ENCODE measurements at regions not wholly inside any gene's neighbourhood (a gene's known extent, or its start where the extent isn't known, plus 50 kb on each side); places are given as distances from the start of the nearest gene placed in this dataset.
"Not testable (repeated sequence)": the region's sequence is repeated elsewhere in the genome, so short reads cannot be mapped to it uniquely, and the experiment has no call there.

DNA sequence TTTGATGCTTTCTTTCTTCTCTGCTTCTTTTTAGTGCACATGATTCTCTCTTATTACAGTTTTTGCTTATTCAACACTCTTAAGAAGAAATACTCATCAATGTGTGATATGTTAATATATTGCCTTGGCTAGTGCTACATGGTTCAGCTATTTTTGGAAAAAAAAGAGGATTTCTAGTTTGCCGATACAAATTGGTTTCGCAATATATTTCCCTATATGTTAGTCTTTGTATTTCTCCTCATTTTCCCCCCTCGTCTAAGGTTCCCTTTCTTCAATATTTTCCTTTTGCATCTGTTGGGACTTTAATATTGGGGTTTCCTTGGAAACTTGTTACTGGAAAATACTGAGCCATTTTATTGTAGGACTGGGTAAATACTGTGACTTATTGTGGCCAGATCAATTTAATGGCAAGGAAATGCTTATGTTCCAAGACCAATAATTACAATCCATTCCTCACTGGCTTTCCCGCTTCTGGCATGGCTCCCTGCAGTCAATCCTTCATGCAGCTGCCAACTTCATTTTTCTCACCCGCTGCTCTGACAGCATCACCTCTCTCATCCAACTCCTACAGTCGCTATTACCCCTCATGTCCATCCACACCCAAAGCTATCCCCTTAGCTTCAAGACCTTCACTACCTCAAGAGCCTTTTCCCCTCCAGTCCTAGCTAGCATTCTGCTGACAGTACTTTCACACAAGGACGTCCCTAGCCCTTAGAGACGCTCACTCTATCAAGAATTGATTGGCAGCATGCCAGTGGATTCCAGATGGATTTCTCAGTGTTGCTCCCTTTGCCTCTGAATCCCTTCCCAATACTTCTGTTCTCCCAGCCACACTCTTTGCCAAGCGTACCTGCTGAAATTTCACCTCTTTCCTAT lies 280.1 kb upstream of the TMTC4 start:
- H3K27me3 ChIP-seq = no peaks in the 10 kb centered on the region
- H3K27ac ChIP-seq = no peak overlapping the region
- H3K9me2 ChIP-seq (replicated peaks; ENCODE audit: insufficient read depth) = no peaks in the 10 kb centered on the region
- no peaks in the 10 kb centered on the region for H3K79me2 ChIP-seq
- no peaks in the 10 kb centered on the region for H4K20me1 ChIP-seq (ENCODE audit: insufficient read depth, poor library complexity, severe bottlenecking)
- 80% methylated on average over 9 of the region's 9 CpGs for WGBS (ENCODE audit: low lambda C conversion rate, missing lambda C conversion rate)
- no peak overlapping the region for H3K4me3 ChIP-seq
- H3K4me1 ChIP-seq (ENCODE audit: insufficient read depth) = no peaks in the 10 kb centered on the region
- H2AFZ ChIP-seq = no peak overlapping the region
- H3K4me2 ChIP-seq = no peak overlapping the region
- no peaks in the 10 kb centered on the region for H3K36me3 ChIP-seq (replicated peaks; ENCODE audit: insufficient read depth, low read depth)
- H3K9me3 ChIP-seq (ENCODE audit: low read depth) = no peaks in the 10 kb centered on the region
- no peak for DNase-seq (ENCODE audit: low spot score)
- TF ChIP-seq, protein P1, sequence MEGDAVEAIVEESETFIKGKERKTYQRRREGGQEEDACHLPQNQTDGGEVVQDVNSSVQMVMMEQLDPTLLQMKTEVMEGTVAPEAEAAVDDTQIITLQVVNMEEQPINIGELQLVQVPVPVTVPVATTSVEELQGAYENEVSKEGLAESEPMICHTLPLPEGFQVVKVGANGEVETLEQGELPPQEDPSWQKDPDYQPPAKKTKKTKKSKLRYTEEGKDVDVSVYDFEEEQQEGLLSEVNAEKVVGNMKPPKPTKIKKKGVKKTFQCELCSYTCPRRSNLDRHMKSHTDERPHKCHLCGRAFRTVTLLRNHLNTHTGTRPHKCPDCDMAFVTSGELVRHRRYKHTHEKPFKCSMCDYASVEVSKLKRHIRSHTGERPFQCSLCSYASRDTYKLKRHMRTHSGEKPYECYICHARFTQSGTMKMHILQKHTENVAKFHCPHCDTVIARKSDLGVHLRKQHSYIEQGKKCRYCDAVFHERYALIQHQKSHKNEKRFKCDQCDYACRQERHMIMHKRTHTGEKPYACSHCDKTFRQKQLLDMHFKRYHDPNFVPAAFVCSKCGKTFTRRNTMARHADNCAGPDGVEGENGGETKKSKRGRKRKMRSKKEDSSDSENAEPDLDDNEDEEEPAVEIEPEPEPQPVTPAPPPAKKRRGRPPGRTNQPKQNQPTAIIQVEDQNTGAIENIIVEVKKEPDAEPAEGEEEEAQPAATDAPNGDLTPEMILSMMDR (IDR thresholded peaks at IDR 0.05; ENCODE audit: poor library complexity) = no peak
- TF ChIP-seq EZH2phosphoT487 (IDR thresholded peaks at IDR 0.05; ENCODE audit: low read depth, severe bottlenecking, unreplicated experiment) (no peak), EZH2 (IDR thresholded peaks at IDR 0.05; ENCODE audit: borderline replicate concordance) (no peak)

DNA sequence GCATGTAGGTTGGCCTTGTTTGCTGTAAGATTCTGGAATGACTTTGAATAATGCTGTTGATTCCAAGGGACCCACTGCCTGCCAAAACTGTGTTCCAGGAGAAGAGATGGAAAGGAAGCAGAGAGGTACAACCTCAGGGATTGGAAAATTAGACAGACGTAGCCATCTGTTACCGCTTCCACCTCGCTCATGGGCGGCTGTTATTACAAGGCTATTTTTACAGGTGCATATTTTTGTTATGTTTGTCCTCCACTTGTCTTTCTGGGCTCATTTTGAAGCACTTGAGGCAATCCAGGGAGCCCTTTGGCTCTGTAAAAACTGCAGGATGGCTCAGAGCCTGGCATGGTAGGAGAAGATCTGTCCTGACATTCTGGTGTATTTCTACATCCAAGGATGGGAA lies 276.4 kb upstream of the TMTC4 start:
- H3K27ac ChIP-seq = no peak overlapping the region
- H3K4me3 ChIP-seq = no peak overlapping the region
- H3K4me1 ChIP-seq (ENCODE audit: insufficient read depth) = no peaks in the 10 kb centered on the region
- H3K27me3 ChIP-seq = no peaks in the 10 kb centered on the region
- H3K4me2 ChIP-seq = no peak overlapping the region
- no peaks in the 10 kb centered on the region for H3K79me2 ChIP-seq
- WGBS (ENCODE audit: low lambda C conversion rate, missing lambda C conversion rate) = 98% methylated on average over 4 of the region's 4 CpGs
- H2AFZ ChIP-seq = no peak overlapping the region
- TF ChIP-seq, protein P1 (IDR thresholded peaks at IDR 0.05; ENCODE audit: poor library complexity) = no peak
- TF ChIP-seq EZH2phosphoT487 (IDR thresholded peaks at IDR 0.05; ENCODE audit: low read depth, severe bottlenecking, unreplicated experiment) (no peak), EZH2 (IDR thresholded peaks at IDR 0.05; ENCODE audit: borderline replicate concordance) (no peak)
- no peaks in the 10 kb centered on the region for H4K20me1 ChIP-seq (ENCODE audit: insufficient read depth, poor library complexity, severe bottlenecking)
- H3K36me3 ChIP-seq (replicated peaks; ENCODE audit: insufficient read depth, low read depth) = no peaks in the 10 kb centered on the region
- no peak for DNase-seq (ENCODE audit: low spot score)
- no peaks in the 10 kb centered on the region for H3K9me3 ChIP-seq (ENCODE audit: low read depth)
- no peaks in the 10 kb centered on the region for H3K9me2 ChIP-seq (replicated peaks; ENCODE audit: insufficient read depth)

DNA sequence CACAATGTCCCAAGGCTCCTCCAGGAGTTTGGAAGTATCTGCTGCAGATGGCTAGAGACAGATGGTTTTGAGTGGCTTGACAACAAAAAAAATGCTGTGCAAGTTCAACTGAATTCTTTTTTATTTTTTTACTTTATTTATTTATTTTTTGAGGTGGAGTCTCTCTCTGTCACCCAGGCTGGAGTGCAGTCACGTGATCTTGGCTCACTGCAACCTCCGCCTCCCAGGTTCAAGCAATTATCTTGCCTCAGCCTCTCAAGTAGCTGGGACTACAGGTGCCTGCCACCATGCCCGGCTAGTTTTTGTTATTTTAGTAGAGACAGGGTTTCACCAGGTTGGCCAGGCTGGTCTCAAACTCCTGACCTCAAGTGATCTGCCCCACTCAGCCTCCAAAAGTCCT lies 274.3 kb upstream of the TMTC4 start:
- H3K4me2 ChIP-seq; H3K27ac ChIP-seq; H3K4me1 ChIP-seq (ENCODE audit: insufficient read depth); H2AFZ ChIP-seq; H3K4me3 ChIP-seq; H3K9me2 ChIP-seq (replicated peaks; ENCODE audit: insufficient read depth); DNase-seq (ENCODE audit: low spot score); H3K79me2 ChIP-seq; H4K20me1 ChIP-seq (ENCODE audit: insufficient read depth, poor library complexity, severe bottlenecking); H3K27me3 ChIP-seq; H3K9me3 ChIP-seq (ENCODE audit: low read depth); H3K36me3 ChIP-seq (replicated peaks; ENCODE audit: insufficient read depth, low read depth): not testable (repeated sequence)
- WGBS (ENCODE audit: low lambda C conversion rate, missing lambda C conversion rate) = 95% methylated on average over 3 of the region's 3 CpGs

DNA sequence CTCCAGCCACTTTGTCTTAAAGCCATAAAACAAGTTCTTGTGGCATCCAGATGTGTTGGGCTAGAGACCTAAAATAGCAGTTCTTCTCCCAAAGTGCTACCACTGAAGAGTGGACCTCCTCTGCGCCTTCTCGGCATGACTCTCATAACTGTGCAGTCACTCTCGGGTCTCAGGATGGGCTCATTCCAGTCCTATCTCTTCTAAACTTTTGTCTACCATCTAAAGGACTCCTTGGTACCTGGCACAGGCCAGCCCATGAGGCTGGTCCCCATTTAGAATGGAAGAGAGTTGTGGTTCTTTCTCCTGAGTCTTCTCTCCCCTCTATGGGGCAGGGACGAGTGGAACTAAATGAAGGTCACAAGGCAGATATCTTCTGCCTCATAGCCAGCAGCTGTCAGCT lies 272.0 kb upstream of the TMTC4 start:
- Histone ChIP-seq H2AFZ (no peak overlapping the region), H3K9me3 (ENCODE audit: low read depth) (no peaks in the 10 kb centered on the region), H4K20me1 (ENCODE audit: insufficient read depth, poor library complexity, severe bottlenecking) (no peaks in the 10 kb centered on the region), H3K4me1 (ENCODE audit: insufficient read depth) (no peaks in the 10 kb centered on the region), H3K79me2 (no peaks in the 10 kb centered on the region), H3K36me3 (replicated peaks; ENCODE audit: insufficient read depth, low read depth) (no peaks in the 10 kb centered on the region), H3K27me3 (no peaks in the 10 kb centered on the region), H3K27ac (no peak overlapping the region), H3K9me2 (replicated peaks; ENCODE audit: insufficient read depth) (no peaks in the 10 kb centered on the region), H3K4me3 (no peak overlapping the region), H3K4me2 (no peak overlapping the region)
- WGBS (ENCODE audit: low lambda C conversion rate, missing lambda C conversion rate) = 87% methylated on average over 4 of the region's 4 CpGs
- TF ChIP-seq EZH2phosphoT487 (IDR thresholded peaks at IDR 0.05; ENCODE audit: low read depth, severe bottlenecking, unreplicated experiment) = no peak
- TF ChIP-seq EZH2 (IDR thresholded peaks at IDR 0.05; ENCODE audit: borderline replicate concordance) = no peak
- DNase-seq (ENCODE audit: low spot score) = no peak

Measured in hepatocyte (in vitro differentiated cells).